Amniotic epithelial cell (primary cell): ENCODE measurements at regions not wholly inside any gene's neighbourhood (a gene's known extent, or its start where the extent isn't known, plus 50 kb on each side); places are given as distances from the start of the nearest gene placed in this dataset.
A peak's percentile ranks its signal among the peaks of the same experiment; 100 is the strongest.

Source experiments
- DNase-seq: peaks from one replicate; pipeline ENCODE4 v3.0.0-alpha.2; 2010; ENCODE audit warnings: low read depth

GRCh38 chr2:240322231-240322955 lies 113.1 kb upstream of the GPC1 start:
- DNase-seq: peak; percentile 86

- no peak for DNase-seq
These were observed 112.5 kb upstream of the GPC1 start for GRCh38 chr2:240322991-240323390.

- DNase-seq: no peak
These were observed 111.7 kb upstream of the GPC1 start for GRCh38 chr2:240323601-240324291.

- no peak for DNase-seq
These were observed 111.0 kb upstream of the GPC1 start for GRCh38 chr2:240324312-240325015.

GRCh38 chr2:240325016-240326007 lies 110.2 kb upstream of the GPC1 start:
- DNase-seq: no peak

GRCh38 chr2:240326246-240326645 lies 109.2 kb upstream of the GPC1 start:
- DNase-seq: peak; percentile 10

- DNase-seq: no peak
These were observed 108.6 kb upstream of the GPC1 start for GRCh38 chr2:240326886-240327285.

GRCh38 chr2:240327566-240327965 lies 107.9 kb upstream of the GPC1 start:
- DNase-seq: no peak

GRCh38 chr2:240328526-240328925 lies 106.9 kb upstream of the GPC1 start:
- no peak for DNase-seq

GRCh38 chr2:240329116-240329665 lies 106.3 kb upstream of the GPC1 start:
- DNase-seq: no peak

GRCh38 chr2:240329778-240330177 lies 105.7 kb upstream of the GPC1 start:
- DNase-seq: no peak

GRCh38 chr2:240333985-240334384 lies 101.5 kb upstream of the GPC1 start:
- no peak for DNase-seq

GRCh38 chr2:240335061-240335460 lies 100.4 kb upstream of the GPC1 start:
- no peak for DNase-seq

GRCh38 chr2:240336820-240337427 lies 98.5 kb upstream of the GPC1 start:
- no peak for DNase-seq

- DNase-seq: no peak
These were observed 97.2 kb upstream of the GPC1 start for GRCh38 chr2:240338274-240338673.

GRCh38 chr2:240339411-240340360 lies 95.8 kb upstream of the GPC1 start:
- no peak for DNase-seq

- no peak for DNase-seq
These were observed 95.1 kb upstream of the GPC1 start for GRCh38 chr2:240340361-240340761.

GRCh38 chr2:240341064-240341463 lies 94.4 kb upstream of the GPC1 start:
- DNase-seq: no peak

GRCh38 chr2:240343548-240343947 lies 91.9 kb upstream of the GPC1 start:
- peak; percentile 12 for DNase-seq

- DNase-seq: peak; percentile 23
These were observed 90.6 kb upstream of the GPC1 start for GRCh38 chr2:240344904-240345303.
